GM20000 (cell line): ENCODE measurements at regions not wholly inside any gene's neighbourhood (a gene's known extent, or its start where the extent isn't known, plus 50 kb on each side); places are given as distances from the start of the nearest gene placed in this dataset.

ENCODE experiments used
- DNase-seq: peaks from one replicate; pipeline ENCODE4 v3.0.0; 2012; ENCODE audit warnings: low spot score
- TF ChIP-seq, protein P1 (sequence below): IDR thresholded peaks from 2 replicates; pipeline ENCODE4 v1.5.1; 2012; ENCODE audit warnings: mild to moderate bottlenecking, control low read depth; ENCODE audit errors: extremely low read depth, missing control alignments

GRCh38 chr10:14468023-14468441 is 137.3 kb upstream of the FRMD4A start:
- TF ChIP-seq, protein P1, sequence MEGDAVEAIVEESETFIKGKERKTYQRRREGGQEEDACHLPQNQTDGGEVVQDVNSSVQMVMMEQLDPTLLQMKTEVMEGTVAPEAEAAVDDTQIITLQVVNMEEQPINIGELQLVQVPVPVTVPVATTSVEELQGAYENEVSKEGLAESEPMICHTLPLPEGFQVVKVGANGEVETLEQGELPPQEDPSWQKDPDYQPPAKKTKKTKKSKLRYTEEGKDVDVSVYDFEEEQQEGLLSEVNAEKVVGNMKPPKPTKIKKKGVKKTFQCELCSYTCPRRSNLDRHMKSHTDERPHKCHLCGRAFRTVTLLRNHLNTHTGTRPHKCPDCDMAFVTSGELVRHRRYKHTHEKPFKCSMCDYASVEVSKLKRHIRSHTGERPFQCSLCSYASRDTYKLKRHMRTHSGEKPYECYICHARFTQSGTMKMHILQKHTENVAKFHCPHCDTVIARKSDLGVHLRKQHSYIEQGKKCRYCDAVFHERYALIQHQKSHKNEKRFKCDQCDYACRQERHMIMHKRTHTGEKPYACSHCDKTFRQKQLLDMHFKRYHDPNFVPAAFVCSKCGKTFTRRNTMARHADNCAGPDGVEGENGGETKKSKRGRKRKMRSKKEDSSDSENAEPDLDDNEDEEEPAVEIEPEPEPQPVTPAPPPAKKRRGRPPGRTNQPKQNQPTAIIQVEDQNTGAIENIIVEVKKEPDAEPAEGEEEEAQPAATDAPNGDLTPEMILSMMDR, result no peak
- no peak for DNase-seq

GRCh38 chr10:14466257-14466656 is 135.5 kb upstream of the FRMD4A start:
- DNase-seq, result no peak
- TF ChIP-seq, protein P1, result no peak

- no peak for DNase-seq
- TF ChIP-seq, protein P1, result no peak
Observed at GRCh38 chr10:14460447-14460846, 129.7 kb upstream of the FRMD4A start.

GRCh38 chr10:14459665-14460064 is 128.9 kb upstream of the FRMD4A start:
- TF ChIP-seq, protein P1, result no peak
- no peak for DNase-seq

DNA sequence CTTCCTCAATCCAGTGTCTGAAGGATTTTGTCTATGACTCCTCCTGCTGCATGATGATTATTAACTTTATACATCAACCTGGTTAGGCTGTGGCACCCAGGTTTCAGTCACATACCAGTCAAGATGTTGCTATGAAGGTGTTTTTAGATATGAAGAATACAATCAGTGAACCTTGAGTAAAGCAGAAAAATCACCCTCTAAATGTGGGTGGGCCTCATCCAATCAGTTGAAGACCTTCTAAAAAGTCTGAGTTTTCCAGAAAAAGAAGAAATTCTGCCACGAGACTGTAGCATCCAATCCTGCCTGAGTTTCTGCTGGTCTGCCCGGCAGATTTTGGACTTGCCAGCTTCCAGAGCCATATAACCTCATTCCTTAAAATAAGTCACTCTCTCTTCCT is 126.1 kb upstream of the FRMD4A start:
- DNase-seq, result no peak

GRCh38 chr10:14456218-14456869 is 125.6 kb upstream of the FRMD4A start:
- TF ChIP-seq, protein P1, result no peak
- DNase-seq, result peak; percentile 15

More for the DNA sequence above, 126.1 kb upstream of the FRMD4A start:
- TF ChIP-seq, protein P1, result no peak

DNA sequence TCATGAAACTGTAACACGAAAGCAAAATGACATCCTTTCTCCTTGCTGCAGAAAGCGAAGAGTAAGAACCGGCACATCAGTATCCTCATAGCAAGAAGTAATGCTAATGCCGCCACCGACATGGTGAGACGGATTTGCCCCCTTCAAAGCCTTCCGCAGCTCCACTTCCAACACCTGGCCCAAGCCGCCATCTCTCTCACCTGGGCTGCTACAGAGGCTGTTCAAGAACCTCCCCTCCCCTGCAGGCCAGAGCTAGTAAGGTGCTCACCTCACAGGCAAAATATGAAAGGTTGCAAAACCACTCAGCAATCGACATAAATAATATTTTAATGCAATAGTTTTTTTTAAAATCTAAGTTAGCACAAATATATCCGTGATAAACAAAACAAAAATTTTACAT is 123.9 kb upstream of the FRMD4A start:
- TF ChIP-seq, protein P1, result no peak
- DNase-seq, result no peak
